ENCODE measurements at regions not wholly inside any gene's neighbourhood (a gene's known extent, or its start where the extent isn't known, plus 50 kb on each side); places are given as distances from the start of the nearest gene placed in this dataset.
"Not testable (repeated sequence)": the region's sequence is repeated elsewhere in the genome, so short reads cannot be mapped to it uniquely, and the experiment has no call there.

DNA sequence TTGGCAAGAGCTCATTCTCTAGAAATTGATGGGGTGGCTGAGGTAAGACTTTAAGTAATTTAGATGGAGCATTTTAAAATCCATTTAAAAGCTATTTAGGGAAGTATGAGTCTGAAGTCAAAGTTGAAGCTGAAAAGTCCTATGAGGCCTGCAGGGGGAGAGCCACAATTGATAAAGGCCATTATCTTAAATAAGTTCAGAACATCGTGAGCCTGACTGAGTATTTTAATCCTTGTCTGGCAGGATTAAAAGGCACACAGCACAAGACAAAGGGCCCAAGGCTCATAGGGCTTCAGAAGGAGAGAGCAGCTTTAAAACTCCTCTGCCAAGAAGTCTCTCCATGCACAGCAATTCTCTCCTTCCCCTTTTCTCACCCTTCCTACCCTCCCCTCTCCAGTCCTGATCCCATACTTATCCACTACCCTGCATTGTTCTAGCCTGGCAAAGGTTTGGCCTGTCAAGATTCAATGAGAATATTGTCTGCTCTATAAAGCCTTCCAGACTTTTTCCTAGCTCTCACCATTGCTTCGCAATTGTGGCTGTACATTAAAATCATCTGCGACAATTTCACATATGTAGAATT is 1312.9 kb downstream of the FAM181B start:
- DNase-seq (ENCODE audit: low read depth), result no peak

DNA sequence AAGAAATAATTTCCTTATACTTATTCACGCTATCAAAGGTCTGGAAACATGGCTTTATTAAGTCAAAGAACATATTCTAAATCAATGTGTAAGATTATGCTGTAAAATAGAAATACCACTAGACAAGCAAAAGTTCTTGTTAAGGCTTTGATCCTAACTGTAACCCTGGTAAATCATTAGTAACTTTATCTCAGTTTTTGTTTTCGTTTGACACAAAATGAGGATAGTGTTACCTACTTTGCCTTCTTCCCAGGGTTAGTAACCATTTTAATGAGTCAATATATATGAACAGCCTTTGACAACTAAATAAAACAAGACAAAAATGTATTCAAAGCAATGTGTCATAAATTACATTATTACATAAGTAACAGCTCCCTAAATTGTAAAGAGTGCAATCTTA is 1336.3 kb downstream of the FAM181B start:
- no peak for DNase-seq (ENCODE audit: low read depth)

DNA sequence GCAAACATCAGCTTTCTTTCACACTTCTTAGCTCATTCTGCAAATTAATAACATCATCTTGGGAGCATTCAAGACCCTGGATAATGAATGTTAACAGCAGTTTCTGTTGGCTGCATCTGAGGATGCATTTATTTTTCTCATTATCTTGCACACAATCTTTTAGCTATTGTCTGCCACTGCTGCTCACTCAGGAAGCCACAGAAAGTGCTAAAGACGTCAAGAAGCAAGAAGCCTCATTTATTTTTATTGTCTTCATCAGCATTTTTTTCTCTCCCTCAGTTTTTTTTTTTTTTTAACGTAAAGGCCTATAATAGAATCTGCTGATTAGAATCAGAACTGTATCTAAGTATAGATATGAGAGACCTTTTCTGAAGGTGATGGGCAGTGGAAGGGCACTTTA is 1339.4 kb downstream of the FAM181B start:
- no peak for DNase-seq (ENCODE audit: low read depth)

DNA sequence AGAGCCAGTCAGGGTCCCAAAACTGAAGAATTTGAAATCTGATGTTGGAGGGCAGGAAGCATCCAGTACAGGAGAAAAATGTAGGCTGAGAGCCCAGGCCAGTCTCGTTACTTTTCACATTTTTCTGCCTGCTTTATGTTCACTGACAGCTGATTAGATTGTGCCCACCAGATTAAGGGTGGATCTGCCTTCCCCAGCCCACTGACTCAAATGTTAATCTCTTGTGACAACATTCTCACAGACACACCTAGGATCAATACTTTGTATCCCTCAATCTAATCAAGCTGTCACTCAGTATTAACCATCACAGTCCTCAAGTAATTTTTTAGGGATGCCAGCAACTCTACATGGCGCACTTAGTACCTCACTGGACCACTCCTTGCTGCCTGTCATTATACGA is 1345.3 kb downstream of the FAM181B start:
- DNase-seq (ENCODE audit: low read depth), result no peak

DNA sequence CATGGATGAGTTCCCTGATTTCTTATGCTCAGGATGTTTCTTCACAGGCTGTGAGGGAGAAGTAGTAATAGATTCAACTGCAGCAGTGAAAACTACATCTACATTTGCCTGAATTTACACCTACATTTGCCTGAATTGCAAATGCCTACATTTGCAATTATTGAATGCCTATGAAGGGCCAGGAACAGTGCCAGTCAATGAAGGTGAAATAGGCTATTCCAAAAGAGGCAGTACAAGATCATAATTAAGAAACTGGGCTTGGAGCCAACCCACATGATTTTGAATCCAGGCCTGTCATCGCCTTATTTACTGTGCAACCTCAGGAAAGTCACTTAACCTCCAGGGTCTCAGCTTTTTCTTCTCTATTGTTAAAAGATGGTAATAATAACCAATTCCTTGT is 1353.3 kb downstream of the FAM181B start:
- DNase-seq (ENCODE audit: low read depth), result no peak

DNA sequence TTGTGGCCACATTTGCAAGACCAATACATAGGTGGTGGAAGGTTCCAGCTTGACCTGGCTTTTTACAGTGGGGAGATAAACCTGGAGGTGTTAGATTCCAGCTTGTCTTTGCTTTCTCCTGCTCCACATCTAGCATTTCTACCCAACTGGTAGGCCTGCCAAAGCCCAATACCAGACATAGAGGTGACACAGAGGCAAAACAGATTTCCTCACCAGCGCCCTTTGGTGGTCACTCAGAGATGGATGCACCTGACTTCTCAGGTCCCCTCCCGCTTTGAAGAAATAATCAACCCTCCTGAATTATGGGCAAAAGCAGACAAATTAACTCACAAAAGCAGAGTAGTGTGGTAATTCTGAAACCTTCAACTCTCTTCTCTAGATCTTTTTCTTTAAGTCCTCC is 1356.2 kb downstream of the FAM181B start:
- no peak for DNase-seq (ENCODE audit: low read depth)

DNA sequence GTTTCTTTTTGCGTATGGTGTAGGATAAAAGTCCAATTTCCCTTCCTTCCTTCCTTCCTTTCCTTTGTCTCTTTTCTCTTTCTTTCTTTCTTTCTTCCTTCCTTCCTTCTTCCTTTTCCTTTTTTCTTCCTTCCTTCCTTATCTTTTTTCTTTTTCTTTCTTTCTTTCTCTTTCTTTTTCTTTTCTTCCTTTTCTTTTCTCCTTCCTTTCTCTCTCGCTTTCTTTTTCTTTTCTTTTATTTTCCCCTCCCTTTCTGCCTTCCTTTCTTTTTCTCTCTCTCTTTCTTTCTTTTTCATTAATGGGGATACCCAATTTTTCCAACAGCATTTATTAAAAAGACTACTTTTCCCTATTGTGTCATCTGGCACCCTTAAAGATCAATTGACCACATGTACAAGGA is 1359.7 kb downstream of the FAM181B start:
- DNase-seq (ENCODE audit: low read depth), result no peak

DNA sequence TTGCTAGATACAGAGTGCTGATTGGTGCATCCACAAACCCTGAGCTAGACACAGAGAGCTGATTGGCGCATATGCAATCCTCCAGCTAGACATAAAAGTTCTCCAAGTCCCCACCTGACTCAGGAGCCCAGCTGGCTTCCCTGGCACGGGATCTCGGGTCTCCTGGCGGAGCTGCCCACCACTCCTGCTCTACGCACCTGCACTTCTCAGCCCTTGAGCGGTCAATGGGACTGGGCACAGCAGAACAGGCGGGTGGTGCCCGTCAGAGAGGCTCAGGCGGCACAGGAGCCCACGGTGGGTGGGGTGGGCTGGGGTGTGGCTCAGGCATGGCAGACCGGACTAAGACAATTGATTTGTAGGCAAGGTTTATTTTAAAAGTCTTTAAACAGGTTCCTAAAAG is 1365.5 kb downstream of the FAM181B start:
- DNase-seq (ENCODE audit: low read depth), result no peak

DNA sequence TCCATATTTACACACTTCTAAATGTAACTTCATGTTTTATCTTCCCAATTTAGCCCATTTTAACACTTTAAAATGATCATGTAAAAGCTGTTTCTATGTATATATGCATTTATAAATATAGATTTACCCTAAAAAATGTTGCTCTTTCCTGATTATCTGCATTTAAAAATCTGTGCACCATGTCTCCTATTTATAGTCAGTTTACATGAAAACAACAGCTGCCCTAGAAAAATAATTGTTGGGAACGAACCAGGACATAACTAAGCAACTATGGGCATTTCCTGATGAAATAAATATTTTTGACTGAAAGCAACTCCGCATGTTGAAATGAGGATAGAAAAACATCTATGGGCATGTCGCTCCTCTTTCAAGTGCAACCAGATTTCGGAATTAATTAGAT is 1368.2 kb downstream of the FAM181B start:
- no peak for DNase-seq (ENCODE audit: low read depth)

DNA sequence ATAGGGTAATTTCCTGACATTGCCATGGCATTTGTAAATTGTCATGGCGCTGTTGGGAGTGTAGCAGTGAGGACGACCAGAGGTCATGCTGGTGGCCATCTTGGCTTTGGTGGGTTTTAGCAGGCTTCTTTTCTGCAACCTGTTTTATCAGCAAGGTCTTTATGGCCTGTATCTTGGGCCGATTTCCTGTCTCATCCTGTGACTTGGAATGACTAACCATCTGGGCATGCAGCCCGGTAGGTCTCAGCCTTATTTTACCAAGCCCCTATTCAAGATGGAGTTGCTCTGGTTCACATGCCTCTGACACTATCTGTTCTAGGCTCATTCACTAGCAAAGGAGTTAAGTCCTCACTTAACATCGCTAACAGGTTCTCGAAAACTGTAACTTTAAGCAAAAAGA is 1374.2 kb downstream of the FAM181B start:
- DNase-seq (ENCODE audit: low read depth), result no peak

DNA sequence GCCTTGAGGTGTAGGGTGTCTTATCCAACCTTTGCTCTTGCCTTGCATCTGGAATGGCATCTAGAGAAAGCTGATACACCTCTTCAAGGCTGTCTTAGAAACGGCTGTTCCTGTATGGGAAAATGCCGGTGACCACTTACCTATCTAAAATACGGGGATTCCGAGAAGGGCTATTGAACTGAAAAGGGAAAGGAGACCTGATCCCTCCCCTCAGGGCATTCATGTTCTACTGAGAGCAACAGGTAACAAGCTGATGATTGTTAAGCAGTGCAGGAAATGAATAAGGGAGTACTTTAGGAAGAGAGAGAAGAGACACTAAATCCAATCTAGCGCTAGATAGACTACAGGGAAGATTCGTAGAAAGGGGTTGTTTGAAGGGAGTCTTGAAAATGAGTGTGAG is 1388.1 kb downstream of the FAM181B start:
- no peak for DNase-seq (ENCODE audit: low read depth)

DNA sequence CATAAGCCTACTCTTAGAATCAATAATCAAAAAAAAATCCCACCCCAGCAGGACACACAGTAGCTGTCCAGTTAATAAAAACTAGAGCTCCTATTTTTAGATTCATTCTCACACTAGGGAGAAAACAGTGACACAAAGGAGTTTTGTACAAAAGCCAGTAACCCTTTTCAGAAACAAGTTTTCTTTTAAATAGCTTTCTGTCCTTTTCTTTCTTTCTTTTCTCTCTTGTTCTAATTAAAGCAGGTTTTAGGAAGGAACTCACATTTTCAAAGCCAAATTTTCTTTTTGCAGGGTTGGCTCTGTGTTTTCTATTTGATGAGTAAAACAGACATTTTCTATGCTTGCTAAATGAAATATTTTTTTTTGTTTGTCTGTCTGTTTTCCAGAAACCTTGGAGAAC is 1390.7 kb downstream of the FAM181B start:
- DNase-seq (ENCODE audit: low read depth), result no peak

DNA sequence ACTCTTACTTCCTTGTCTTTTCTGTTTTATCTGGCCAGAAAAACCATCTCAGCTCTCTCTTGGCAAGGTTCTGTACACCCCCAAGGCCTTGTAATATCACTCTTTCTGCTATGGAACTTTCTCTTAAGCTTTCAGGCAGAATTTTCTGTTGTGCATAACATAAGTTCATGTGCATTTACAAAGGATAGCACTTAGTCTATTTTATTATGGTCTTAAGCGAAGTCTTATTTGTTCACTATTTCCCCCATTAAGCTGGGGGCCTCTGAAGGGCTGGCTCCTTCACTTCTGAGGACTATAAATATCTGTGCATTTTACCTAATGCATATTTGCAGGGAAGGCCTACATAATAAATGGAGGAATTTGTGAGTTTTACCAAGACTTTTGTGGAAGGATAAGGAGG is 1393.4 kb downstream of the FAM181B start:
- no peak for DNase-seq (ENCODE audit: low read depth)

DNA sequence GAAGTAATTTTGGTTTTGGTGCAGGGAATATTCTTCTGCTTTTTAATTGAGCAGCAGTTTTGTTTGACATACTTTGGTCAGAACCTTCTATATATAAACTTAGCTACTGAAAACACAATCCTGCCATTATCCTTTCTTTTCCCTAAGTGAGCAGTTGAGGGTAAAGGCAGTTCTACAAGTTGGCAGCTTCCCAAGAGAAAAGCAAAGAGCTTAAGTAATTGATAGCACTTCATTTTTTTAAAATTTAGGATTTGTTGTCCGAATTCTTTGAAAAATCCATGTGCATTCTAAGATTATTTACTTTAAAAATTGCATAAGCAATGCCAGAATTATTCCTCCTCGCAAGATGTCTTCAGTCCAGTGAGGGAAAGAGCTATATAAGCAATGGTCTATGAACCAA is 1394.1 kb downstream of the FAM181B start:
- no peak for DNase-seq (ENCODE audit: low read depth)

DNA sequence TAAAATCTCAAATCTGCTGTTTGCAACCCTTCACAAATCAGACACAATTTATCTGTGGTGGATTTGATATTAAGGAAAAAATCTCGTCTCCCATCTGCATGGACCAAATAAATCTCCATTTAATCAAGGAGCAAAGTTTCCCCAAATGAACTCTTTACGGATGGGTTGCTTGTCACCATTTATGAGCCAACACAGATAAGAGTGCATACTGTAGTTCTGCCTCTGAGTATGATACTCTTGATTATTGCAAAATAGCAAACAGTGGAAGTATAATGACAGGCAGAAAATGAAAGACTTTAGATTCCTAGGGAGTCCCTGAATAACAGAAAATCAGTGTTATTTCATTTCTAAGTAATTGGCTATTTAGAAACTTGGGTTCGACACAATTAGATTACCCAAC is 1395.9 kb downstream of the FAM181B start:
- no peak for DNase-seq (ENCODE audit: low read depth)

DNA sequence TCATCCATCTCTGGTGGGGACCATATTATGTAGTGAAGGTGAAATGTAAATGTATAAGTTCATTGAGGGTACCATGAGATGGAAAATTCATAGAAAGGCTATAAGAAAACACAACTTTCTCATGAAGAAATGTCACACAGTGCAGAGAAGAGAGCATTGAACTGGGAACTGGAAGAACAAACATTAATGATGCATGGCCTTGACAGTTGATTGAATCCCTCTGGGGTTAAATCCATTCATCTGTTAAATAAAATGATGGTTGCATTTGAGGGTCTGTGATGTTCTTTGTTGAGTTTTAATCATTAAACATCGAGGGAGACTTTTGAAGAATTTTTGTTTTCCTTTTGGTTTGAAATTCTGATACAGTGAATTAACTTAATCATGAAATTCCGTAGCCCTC is 1401.4 kb downstream of the FAM181B start:
- DNase-seq (ENCODE audit: low read depth), result no peak

DNA sequence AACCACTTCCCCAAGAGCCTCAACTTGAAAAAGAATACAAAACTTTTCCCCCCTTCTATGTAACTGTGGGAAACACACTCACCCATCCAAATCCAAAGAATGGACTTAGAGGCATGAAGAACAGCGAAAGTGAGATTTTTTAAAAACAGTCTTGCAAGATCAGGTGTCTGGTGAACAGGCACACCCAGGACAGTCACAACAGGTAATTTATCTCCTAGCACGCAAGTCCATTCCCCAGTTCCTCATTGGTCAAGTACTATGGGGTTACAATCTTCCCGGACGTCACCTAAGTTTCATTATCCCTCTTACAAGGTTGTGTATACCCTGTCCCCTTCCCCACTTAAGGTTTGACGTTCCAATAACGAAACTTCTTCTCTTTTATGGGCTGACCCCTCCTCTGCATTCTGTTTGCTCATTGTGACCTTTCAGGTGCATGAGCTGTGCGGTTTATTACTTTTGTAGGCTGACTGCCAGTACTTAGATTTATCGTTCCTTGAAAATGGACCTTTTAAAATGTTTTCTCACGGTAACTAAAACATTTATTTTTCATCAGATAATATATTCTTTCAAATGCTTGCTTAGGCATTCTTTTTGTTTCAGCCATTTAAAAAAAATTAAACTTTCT is 1401.9 kb downstream of the FAM181B start:
- no peak for DNase-seq (ENCODE audit: low read depth)

DNA sequence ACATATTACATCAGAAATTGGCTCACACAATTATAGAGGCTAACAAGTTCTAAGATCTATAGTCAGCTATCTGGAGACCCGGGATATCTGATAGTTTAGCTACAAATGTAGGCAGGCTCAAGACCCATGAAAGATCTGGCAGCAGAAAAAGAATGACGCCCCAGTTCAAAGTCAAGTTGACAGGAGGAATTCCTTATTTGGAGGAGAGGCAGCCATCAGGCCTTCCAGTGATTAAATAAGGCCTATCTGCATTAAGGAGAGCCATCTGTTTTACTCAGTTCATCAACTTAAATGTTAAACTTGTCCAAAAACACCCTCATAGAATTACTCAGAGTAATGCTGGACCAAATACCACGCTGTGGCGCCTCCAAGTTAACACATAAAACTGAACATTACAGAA is 1402.6 kb downstream of the FAM181B start:
- no peak for DNase-seq (ENCODE audit: low read depth)

DNA sequence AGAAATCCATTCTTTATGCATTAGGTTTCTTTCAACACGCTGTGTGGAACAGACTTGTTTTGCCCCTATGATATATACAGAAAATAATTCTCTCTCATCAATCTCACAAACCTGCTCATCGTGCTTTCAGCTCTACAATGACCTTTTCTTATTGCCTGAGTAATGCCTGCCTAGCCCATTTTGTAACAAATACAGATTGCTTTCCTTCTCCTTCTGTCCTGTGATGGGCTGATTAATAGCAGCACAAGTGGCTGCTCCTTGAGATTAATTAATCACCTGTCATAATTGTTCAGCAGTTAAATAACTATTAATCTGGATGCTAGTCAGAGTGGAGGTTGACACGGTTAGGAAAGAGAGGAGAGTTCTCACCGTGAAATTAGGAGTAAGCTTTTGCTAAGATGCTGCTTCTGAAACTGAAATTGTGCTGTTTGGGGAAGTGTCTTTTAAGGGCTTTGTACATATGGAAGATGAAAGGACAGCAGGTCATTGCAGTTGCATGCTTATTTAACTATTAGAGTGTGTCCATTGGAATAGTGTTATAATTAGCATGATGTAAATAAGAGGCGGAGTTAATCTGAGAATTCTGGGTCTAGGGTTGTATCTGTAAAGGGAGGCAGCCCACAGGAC is 1430.5 kb downstream of the FAM181B start:
- DNase-seq (ENCODE audit: low read depth), result no peak

DNA sequence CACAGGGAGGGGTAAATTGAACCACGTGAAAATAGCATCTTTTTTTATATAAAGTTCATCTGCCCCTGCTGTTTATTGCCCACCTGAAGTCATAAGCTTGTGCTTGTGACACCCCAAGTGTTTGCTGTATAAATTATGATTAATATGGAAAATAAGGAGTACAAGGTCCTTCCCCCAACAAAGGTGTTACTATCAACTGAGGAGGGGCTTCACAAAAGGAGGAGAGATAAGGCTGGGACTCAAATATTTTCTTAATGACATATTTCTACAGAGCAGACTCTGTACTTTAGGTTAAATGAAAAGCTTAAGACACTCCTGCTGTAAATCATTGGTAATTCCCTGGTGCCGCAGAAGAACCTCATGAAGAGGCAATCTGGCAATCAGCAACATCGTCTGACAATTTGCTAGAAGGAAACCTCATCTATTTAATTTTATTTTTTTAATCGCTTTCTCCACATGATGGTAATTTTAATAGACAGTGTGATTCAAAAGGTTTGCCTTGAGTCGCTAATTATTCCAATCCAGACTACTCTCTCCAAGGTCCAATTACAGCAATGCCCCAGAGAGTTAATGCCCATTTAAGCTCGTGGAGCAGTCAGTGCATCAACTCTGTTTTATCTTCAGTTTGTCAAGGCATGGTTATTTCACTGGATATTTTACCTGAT is 1432.4 kb downstream of the FAM181B start:
- DNase-seq (ENCODE audit: low read depth), result no peak

DNA sequence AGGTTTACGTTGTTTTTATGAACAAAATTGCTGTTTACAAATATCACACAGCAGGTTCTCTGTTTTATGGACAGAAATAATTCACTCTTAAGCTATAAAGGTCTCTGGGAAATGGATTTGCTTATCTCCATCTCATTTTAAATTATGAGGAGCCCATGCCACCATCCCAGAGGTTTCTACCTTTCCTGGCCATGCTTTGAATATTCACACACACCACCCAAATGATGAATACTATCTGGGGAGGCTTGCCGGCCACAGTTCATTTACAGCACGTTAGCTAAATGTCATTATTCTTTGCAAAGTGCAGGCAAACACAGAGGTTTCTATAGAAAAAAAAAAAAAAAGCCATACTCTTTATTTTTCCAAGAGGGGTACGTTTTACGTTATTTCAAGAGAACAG is 1446.7 kb downstream of the FAM181B start:
- no peak for DNase-seq (ENCODE audit: low read depth)

DNA sequence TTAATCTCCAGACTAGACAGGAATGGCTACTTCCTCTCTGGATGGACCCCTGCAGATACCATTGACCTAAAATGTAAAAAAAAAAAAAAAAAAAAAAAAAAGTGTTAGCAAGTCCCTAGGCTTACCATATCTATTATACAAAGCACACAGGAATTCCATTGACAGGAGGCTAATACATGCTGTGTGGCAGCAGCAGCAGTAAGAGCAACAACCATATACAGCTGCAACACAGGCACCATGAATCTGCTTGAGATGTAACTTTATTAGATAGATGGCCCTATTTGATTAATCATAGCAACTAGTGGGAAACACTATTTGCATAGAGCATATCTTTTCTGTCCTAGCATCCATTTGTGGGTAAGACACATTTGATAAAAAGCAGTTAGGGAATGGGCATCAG is 1447.1 kb downstream of the FAM181B start:
- DNase-seq (ENCODE audit: low read depth), result no peak

DNA sequence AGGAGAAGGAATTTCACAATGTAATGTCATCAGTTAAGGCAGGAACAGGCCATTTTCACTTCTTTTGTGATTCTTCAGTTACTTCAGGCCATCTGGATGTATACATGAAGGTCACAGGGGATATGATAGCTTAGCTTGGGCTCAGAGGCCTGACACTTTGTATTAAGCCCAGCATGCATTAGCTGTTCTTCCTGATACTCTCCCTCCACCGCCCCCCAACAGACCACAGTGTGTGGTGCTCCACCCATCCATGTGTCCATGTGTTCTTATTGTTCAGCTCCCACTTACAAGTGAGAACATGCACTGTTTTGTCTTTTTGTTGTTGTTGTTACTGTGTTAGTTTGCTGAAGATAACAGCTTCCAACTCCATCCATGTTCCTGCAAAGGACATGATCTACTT is 1453.4 kb downstream of the FAM181B start:
- not testable (repeated sequence) for DNase-seq (ENCODE audit: low read depth)

DNA sequence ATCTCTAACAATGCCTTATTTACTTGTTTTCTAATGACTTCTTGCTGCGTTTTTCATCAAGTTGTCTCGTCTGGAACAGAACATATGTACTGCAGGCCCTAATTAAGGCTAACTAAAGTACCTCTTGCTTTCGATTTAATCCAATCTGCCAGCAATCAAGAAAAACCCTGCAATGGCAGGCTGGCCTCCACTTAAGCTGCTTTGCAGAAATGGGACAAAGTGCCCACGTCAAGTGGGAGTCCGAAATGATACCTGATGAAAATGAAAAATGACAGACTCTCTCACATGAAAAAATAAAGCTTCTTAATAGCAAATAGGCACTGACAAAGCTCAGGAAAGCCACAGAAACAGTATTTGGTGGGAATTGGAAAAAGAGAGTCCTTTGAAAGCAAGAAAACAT is 1454.7 kb downstream of the FAM181B start:
- DNase-seq (ENCODE audit: low read depth), result no peak

All from iris pigment epithelial cell (primary cell).